GM10266 (cell line): ENCODE measurements at regions not wholly inside any gene's neighbourhood (a gene's known extent, or its start where the extent isn't known, plus 50 kb on each side); places are given as distances from the start of the nearest gene placed in this dataset.

Source experiments
- DNase-seq: peaks from one replicate; pipeline ENCODE4 v3.0.0; 2012; ENCODE audit errors: extremely low spot score
- TF ChIP-seq, protein P1 (sequence below): IDR thresholded peaks from 2 replicates; pipeline ENCODE4 v1.5.1; 2012; ENCODE audit warnings: mild to moderate bottlenecking, low read depth; ENCODE audit not compliant: control insufficient read depth, insufficient read depth; ENCODE audit errors: missing control alignments

DNA sequence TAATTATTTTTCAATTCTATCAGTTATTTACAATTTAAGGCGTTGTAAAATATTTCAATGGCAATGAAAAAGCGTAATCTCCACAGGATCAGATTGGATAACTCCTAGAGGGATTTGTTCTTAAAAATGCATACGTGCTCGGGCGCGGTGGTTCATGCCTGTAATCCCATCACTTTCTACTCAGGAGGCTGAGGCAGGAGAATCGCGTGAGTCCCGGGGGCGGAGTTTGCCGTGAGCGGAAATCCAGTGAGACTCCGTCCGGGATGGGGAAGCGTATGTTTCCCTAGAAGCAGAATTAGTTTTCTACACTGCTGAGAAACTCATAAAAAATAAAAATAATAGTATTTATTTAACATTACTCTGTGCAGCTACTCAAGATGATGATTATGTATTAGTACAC is 917.8 kb upstream of the PCDH20 start:
- TF ChIP-seq, protein P1, sequence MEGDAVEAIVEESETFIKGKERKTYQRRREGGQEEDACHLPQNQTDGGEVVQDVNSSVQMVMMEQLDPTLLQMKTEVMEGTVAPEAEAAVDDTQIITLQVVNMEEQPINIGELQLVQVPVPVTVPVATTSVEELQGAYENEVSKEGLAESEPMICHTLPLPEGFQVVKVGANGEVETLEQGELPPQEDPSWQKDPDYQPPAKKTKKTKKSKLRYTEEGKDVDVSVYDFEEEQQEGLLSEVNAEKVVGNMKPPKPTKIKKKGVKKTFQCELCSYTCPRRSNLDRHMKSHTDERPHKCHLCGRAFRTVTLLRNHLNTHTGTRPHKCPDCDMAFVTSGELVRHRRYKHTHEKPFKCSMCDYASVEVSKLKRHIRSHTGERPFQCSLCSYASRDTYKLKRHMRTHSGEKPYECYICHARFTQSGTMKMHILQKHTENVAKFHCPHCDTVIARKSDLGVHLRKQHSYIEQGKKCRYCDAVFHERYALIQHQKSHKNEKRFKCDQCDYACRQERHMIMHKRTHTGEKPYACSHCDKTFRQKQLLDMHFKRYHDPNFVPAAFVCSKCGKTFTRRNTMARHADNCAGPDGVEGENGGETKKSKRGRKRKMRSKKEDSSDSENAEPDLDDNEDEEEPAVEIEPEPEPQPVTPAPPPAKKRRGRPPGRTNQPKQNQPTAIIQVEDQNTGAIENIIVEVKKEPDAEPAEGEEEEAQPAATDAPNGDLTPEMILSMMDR = no peak
- DNase-seq = no peak

DNA sequence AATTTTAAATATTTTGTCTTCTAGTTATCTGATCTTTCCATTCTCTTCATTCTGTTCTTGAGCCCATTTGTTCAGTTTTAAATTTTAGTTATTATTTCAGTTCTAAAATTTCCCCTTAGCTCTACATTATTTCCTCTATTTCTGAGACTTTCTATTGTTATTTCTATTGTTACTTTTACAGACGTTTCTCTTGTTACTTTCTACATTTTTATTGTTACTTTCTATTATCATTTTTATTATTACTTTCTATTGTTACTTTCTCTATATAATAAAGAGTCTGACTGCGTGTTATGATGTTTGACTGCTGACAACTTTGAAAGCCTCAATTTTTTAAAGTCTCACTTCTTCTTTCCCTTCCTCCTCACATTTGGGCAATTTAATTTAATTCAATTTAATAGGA is 915.7 kb upstream of the PCDH20 start:
- no peak for DNase-seq
- TF ChIP-seq, protein P1 = no peak

DNA sequence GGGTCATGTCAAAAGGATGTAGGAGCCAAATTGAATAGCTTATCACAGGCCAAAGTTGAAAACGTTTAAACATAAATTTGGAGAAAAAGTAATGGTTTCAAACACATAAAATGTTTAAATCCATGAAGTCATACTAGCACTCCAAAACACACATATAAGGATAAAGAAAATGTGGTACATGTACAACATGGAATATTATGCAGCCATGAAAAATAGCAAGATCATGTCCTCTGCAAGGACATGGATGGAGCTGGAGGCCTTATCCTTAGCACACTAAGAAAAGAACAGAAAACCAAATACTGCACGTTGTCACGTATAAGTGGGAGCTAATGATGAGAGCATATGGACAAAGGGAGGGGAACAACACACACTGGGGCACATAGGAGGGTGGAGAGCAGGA is 911.7 kb upstream of the PCDH20 start:
- TF ChIP-seq, protein P1 = no peak
- DNase-seq = no peak

DNA sequence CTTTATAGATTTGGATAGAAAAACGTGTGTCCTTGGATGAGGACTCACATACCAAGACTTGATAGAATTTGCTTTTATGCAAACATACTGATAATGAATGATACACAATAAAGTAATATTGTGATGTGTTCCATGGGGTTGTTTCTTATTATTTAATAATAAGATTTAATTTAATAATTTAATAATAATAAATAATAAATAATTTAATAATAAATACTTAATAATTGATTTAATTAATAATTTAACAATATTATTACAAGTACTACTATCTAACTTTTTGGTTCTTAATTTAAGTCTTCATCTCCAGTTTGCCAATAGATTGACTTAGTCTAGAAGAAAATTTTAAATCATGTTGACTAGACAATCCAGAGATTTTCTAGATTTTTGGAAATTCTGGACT is 909.2 kb upstream of the PCDH20 start:
- DNase-seq = no peak
- TF ChIP-seq, protein P1 = no peak

DNA sequence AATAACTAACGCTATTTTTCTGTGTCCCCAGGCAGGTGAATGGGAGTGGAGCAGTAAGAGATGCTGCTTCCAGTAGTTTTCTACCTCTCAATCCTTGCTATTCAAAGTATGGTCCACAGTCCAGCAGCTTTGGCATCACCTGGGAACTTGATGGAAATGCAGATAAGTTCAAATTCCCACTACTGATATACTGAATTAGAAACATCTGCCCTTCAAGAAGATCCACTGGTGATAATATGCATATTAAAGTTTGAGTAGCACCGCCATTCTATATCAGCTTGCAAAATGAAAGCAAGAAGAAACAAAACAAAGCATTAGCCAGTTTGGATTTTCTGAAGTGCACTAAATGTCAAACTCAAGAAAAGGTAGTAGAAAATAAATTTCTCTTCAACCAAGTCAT is 906.2 kb upstream of the PCDH20 start:
- no peak for DNase-seq
- TF ChIP-seq, protein P1 = no peak

DNA sequence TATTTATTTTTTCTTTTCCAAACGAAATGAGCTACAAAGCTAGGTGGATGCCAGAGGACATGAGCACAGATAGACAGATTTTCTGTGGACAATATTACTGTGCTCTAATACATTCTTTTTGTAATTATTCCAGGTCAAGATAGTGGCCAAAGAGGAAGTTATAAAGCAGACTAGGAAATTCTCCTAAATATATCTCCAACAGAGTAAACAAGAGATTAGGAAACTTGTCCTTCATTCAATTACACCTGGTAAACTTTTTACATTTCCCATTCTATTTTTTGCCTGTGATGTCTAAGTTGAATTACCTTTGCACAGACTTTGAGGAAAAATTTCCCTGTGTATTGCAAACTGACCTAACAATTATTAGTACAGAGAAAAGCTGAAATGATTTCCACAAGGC is 905.5 kb upstream of the PCDH20 start:
- DNase-seq = no peak
- TF ChIP-seq, protein P1 = no peak

DNA sequence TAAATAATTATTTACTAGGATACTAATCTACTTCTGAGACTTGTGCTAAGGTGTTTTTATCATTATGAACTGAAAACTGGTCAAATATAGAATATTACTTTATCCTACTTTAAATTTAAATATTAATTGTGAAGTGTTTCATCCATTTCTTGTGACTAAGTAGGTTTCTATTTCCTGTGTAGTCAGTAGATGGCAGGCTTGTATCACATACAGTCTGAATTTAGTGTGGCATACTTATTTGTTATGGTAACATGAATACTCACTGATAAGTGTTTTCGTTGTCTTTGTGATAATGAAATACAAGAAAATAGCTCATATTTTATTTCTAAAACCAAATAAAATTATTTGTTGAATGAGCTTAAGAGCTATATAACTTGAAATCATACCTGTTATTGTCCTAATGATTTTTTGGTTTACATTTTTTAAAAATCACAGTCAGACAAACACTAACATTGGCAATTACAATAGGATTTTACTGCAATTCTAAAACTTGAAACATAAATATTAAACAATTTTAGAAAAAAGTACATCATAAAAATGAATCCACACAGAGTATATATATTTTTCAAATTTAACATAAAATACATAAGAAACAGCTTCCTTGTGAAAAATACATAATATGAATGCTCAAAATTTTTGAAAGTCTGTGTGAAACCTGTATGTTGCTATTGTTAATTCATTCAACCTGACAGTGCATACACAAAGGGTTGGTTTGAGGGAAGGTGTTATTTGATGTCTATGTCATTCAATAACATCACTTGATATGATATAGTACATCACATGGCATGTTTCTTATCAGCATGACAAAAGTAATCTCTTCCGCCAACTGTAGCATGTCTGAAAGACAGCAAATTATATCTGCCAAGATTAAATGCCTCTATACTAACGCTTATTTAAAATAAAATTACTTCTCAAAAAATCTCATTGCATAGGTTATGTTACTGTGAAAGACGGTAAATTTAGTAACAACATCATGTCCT is 904.8 kb upstream of the PCDH20 start:
- peak; percentile 22 for DNase-seq
- TF ChIP-seq, protein P1 = peak; percentile 43
